SK-N-SH (cell line): ENCODE measurements at regions not wholly inside any gene's neighbourhood (a gene's known extent, or its start where the extent isn't known, plus 50 kb on each side); places are given as distances from the start of the nearest gene placed in this dataset.
A peak's percentile ranks its signal among the peaks of the same experiment; 100 is the strongest.

Experiments
- CTCF ChIA-PET: fragments of 300-600, 350-600 bp; formaldehyde crosslinking; extraction: SDS; loops from one replicate; lab custom pipeline; 2021; lab: Yijun Ruan, JAX
- POLR2A ChIA-PET: fragments of 350-600 bp; sonication (Branson Sonifier 250); formaldehyde crosslinking; extraction: SDS; loops from one replicate; lab custom pipeline; 2020; ENCODE audit warnings: antibody characterized with exemption, inconsistent platforms; lab: Yijun Ruan, JAX
- DNase-seq: peaks from one replicate; pipeline ENCODE4 v3.0.0; 2012
- H2AFZ ChIP-seq: fragments of 200-600 bp; sonication (generic); 2 replicates; pipeline ENCODE4 v1.8.1; 2016; ENCODE audit warnings: antibody characterized with exemption, mild to moderate bottlenecking, low read depth
- H3F3A ChIP-seq: fragments of 200-600 bp; sonication (generic); replicated peaks from 2 replicates; pipeline ENCODE3; 2016; ENCODE audit warnings: antibody characterized with exemption, mild to moderate bottlenecking; ENCODE audit not compliant: insufficient read depth
- H3K27ac ChIP-seq, 2 experiments: fragments of 200-500 bp in 1 of 2; fragments of 200-600 bp in 1 of 2; sonication (Bioruptor generic) in 1 of 2; sonication (generic), shearing (Covaris generic) in 1 of 2; 2 replicates each; pipeline versions ENCODE4 v1.5.1 to v1.6.1; 2014 to 2016; ENCODE audit warnings: low read depth in 2 of 2, inconsistent platforms in 1 of 2, low read length in 1 of 2, mild to moderate bottlenecking in 1 of 2, mixed read lengths in 1 of 2
- H3K27me3 ChIP-seq: fragments of 200-600 bp; sonication (generic), shearing (Covaris generic); 2 replicates; pipeline ENCODE4 v1.6.1; 2016; ENCODE audit warnings: mixed run types; ENCODE audit not compliant: insufficient read depth
- H3K36me3 ChIP-seq, 2 experiments: fragments of 200-500 bp in 1 of 2; fragments of 200-600 bp in 1 of 2; sonication (Bioruptor generic) in 1 of 2; sonication (generic) in 1 of 2; replicated peaks in 1 of 2; 2 replicates each; pipeline versions ENCODE3 to v1.5.1; 2014 to 2016; ENCODE audit warnings: low read length in 1 of 2, mild to moderate bottlenecking in 1 of 2; ENCODE audit not compliant: insufficient read depth in 2 of 2, control insufficient read depth in 1 of 2
- H3K4me1 ChIP-seq, 2 experiments: fragments of 200-500 bp in 1 of 2; fragments of 200-600 bp in 1 of 2; sonication (Bioruptor generic) in 1 of 2; sonication (generic), shearing (Covaris generic) in 1 of 2; 2 replicates each; pipeline versions ENCODE4 v1.5.1 to v1.6.1; 2014 to 2016; ENCODE audit warnings: low read depth in 1 of 2, low read length in 1 of 2, mixed run types in 1 of 2; ENCODE audit not compliant: insufficient read depth in 2 of 2, control insufficient read depth in 1 of 2
- H3K4me2 ChIP-seq: fragments of 200-600 bp; sonication (generic), shearing (Covaris generic); 2 replicates; pipeline ENCODE4 v1.6.1; 2017; ENCODE audit warnings: mixed run types
- H3K4me3 ChIP-seq, 2 experiments: fragments of 200-500 bp in 1 of 2; fragments of 200-600 bp in 1 of 2; sonication (Bioruptor generic) in 1 of 2; sonication (generic), shearing (Covaris generic) in 1 of 2; 2 replicates each; pipeline versions ENCODE4 v1.5.1 to v1.8.1; 2014 to 2016; ENCODE audit warnings: low read depth in 2 of 2, inconsistent platforms in 1 of 2, low read length in 1 of 2, mild to moderate bottlenecking in 1 of 2, mixed read lengths in 1 of 2, moderate library complexity in 1 of 2
- H3K79me2 ChIP-seq: fragments of 200-600 bp; sonication (generic); 2 replicates; pipeline ENCODE4 v1.8.1; 2017; ENCODE audit warnings: mild to moderate bottlenecking; ENCODE audit not compliant: insufficient read depth
- H3K9ac ChIP-seq: fragments of 200-600 bp; sonication (generic); 2 replicates; pipeline ENCODE4 v1.6.1; 2017; ENCODE audit warnings: mixed run types
- H3K9me2 ChIP-seq: fragments of 200-600 bp; sonication (generic); 2 replicates; pipeline ENCODE4 v1.6.1; 2017; ENCODE audit warnings: mixed run types
- H3K9me3 ChIP-seq: fragments of 200-600 bp; sonication (generic); 2 replicates; pipeline ENCODE4 v1.6.1; 2017; ENCODE audit warnings: mixed run types, mild to moderate bottlenecking, moderate library complexity
- H4K20me1 ChIP-seq: fragments of 200-600 bp; sonication (generic); 2 replicates; pipeline ENCODE4 v1.6.1; 2017; ENCODE audit warnings: mild to moderate bottlenecking, mixed run types; ENCODE audit not compliant: insufficient read depth
- ELF1 ChIP-seq: IDR thresholded peaks from 2 replicates; pipeline ENCODE4 v1.4.0; 2012
- EP300 ChIP-seq, 2 experiments: IDR thresholded peaks; 2 replicates each; pipeline versions ENCODE4 v1.4.0 to v1.6.1; 2012; ENCODE audit warnings: borderline replicate concordance in 1 of 2, low read depth in 1 of 2, low read length in 1 of 2
- FOSL2 ChIP-seq: IDR thresholded peaks from 2 replicates; pipeline ENCODE4 v1.4.0; 2012; ENCODE audit warnings: low read depth, mild to moderate bottlenecking, moderate library complexity, borderline replicate concordance
- FOXJ3 ChIP-seq: sonication (generic); formaldehyde crosslinking; IDR thresholded peaks from 2 replicates; pipeline ENCODE4 v1.5.1; 2020; ENCODE audit warnings: mild to moderate bottlenecking, missing genetic modification reagents
- JUND ChIP-seq: IDR thresholded peaks from 2 replicates; pipeline ENCODE4 v1.4.0; 2012
- MEF2A ChIP-seq: IDR thresholded peaks from 2 replicates; pipeline ENCODE4 v1.4.0; 2012; ENCODE audit warnings: low read depth, borderline replicate concordance
- NFIC ChIP-seq: IDR thresholded peaks from 2 replicates; pipeline ENCODE4 v1.4.0; 2012; ENCODE audit warnings: borderline replicate concordance
- NRF1 ChIP-seq: IDR thresholded peaks from 2 replicates; pipeline ENCODE4 v1.6.1; 2012; ENCODE audit warnings: low read depth, mild to moderate bottlenecking, low read length
- POLR2AphosphoS5 ChIP-seq: IDR thresholded peaks from 2 replicates; pipeline ENCODE4 v1.6.1; 2012; ENCODE audit warnings: low read depth, low read length
- RAD21 ChIP-seq: IDR thresholded peaks from 2 replicates; pipeline ENCODE4 v1.6.1; 2012; ENCODE audit warnings: mild to moderate bottlenecking, low read length
- RCOR1 ChIP-seq: fragments of 150-350 bp; IDR thresholded peaks from 2 replicates; pipeline ENCODE4 v1.6.1; 2017; ENCODE audit warnings: antibody characterized with exemption, low read length
- RFX5 ChIP-seq: IDR thresholded peaks from 2 replicates; pipeline ENCODE4 v1.6.1; 2012; ENCODE audit warnings: mild to moderate bottlenecking, improper control_type of control experiment, low read length
- SIN3A ChIP-seq: IDR thresholded peaks from 2 replicates; pipeline ENCODE4 v1.6.1; 2012; ENCODE audit warnings: low read depth, mild to moderate bottlenecking, low read length, moderate library complexity, borderline replicate concordance
- SMC3 ChIP-seq: IDR thresholded peaks from 2 replicates; pipeline ENCODE4 v1.6.1; 2012; ENCODE audit warnings: low read depth, low read length, improper control_type of control experiment
- TAF1 ChIP-seq: IDR thresholded peaks from 2 replicates; pipeline ENCODE4 v1.6.1; 2012; ENCODE audit warnings: low read depth, mild to moderate bottlenecking, low read length, moderate library complexity, borderline replicate concordance
- TCF12 ChIP-seq: IDR thresholded peaks from 2 replicates; pipeline ENCODE4 v1.4.0; 2012
- WGBS: methylation state at CpG from one replicate; pipeline ENCODE4 v1.1.6; 2017; ENCODE audit warnings: low lambda C conversion rate; 5-methylcytosine and 5-hydroxymethylcytosine counted together
- TF ChIP-seq, protein P1 (sequence below): fragments of 150-350 bp; IDR thresholded peaks from 2 replicates; pipeline ENCODE4 v1.6.1; 2017; ENCODE audit warnings: antibody characterized with exemption, low read length, low read depth, borderline replicate concordance
- TF ChIP-seq, protein P2 (sequence below): IDR thresholded peaks from 2 replicates; pipeline ENCODE4 v1.6.1; 2012; ENCODE audit warnings: mild to moderate bottlenecking, low read depth, low read length, moderate library complexity
- TF ChIP-seq, protein P3 (sequence below): IDR thresholded peaks from 2 replicates; pipeline ENCODE4; 2012
- TF ChIP-seq, protein P4 (sequence below): fragments of 200-600 bp; sonication (generic); IDR thresholded peaks from 2 replicates; pipeline ENCODE4 v1.6.1; 2017; ENCODE audit warnings: antibody characterized with exemption, mild to moderate bottlenecking, moderate library complexity
- TF ChIP-seq, protein P5 (sequence below): fragments of 150-350 bp; IDR thresholded peaks from 2 replicates; pipeline ENCODE4 v1.6.1; 2016; ENCODE audit warnings: mild to moderate bottlenecking, low read depth, low read length
- TF ChIP-seq, protein P6 (sequence below): IDR thresholded peaks from 2 replicates; pipeline ENCODE4 v1.4.0; 2012; ENCODE audit warnings: low read depth

DNA sequence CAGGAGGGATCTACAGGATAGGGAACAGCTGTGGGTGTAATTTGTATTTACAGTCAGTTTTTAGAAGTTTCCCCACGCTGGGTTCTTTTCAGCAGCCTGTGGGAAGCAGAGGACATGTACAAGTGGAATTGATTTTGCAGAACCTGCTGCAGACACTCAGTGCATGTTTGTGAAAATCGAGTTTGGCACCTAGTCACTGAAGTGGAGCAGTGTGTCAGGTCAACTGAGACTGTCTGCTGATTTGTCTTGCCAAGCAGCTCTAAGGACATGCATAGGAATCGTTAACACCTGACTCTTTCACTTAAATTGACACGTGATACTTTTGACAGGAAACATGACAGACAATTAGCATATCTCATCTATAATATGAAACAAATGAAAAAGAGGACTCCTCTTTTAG is 416.6 kb downstream of the TMX3 start:
- no peaks in the 10 kb centered on the region for H3K27me3 ChIP-seq
- WGBS: 25% methylated on average over 4 of the region's 4 CpGs
- no peaks in the 10 kb centered on the region for H3K9me2 ChIP-seq
- no peaks in the 10 kb centered on the region for H3F3A ChIP-seq
- no peak overlapping the region for H3K4me3 ChIP-seq
- DNase-seq: peak; percentile 4
- no peak overlapping the region for H3K9ac ChIP-seq
- no peaks in the 10 kb centered on the region for H4K20me1 ChIP-seq
- H3K4me2 ChIP-seq: no peak overlapping the region
- TF ChIP-seq TAF1 (no peak), NRF1 (no peak), MEF2A (no peak), FOXJ3 (0 out of 2 replicates have a peak, but pooled peaks have one; percentile 14), EP300 (IDR thresholded peaks at IDR 0.05; ENCODE audit: borderline replicate concordance in 1 of 2, low read depth in 1 of 2, low read length in 1 of 2) (peak in 1 of 2 experiments; percentile 64; a peak in 1 of 4 replicates), RCOR1 (no peak), NFIC (no peak), FOSL2 (no peak), TCF12 (peak; percentile 35; the same call in 1 of the 2 replicates), SMC3 (no peak), JUND (no peak), SIN3A (no peak), ELF1 (no peak), POLR2AphosphoS5 (no peak), RFX5 (no peak), RAD21 (no peak)
- TF ChIP-seq, protein P1, sequence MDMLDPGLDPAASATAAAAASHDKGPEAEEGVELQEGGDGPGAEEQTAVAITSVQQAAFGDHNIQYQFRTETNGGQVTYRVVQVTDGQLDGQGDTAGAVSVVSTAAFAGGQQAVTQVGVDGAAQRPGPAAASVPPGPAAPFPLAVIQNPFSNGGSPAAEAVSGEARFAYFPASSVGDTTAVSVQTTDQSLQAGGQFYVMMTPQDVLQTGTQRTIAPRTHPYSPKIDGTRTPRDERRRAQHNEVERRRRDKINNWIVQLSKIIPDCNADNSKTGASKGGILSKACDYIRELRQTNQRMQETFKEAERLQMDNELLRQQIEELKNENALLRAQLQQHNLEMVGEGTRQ: no peak
- TF ChIP-seq, protein P2, sequence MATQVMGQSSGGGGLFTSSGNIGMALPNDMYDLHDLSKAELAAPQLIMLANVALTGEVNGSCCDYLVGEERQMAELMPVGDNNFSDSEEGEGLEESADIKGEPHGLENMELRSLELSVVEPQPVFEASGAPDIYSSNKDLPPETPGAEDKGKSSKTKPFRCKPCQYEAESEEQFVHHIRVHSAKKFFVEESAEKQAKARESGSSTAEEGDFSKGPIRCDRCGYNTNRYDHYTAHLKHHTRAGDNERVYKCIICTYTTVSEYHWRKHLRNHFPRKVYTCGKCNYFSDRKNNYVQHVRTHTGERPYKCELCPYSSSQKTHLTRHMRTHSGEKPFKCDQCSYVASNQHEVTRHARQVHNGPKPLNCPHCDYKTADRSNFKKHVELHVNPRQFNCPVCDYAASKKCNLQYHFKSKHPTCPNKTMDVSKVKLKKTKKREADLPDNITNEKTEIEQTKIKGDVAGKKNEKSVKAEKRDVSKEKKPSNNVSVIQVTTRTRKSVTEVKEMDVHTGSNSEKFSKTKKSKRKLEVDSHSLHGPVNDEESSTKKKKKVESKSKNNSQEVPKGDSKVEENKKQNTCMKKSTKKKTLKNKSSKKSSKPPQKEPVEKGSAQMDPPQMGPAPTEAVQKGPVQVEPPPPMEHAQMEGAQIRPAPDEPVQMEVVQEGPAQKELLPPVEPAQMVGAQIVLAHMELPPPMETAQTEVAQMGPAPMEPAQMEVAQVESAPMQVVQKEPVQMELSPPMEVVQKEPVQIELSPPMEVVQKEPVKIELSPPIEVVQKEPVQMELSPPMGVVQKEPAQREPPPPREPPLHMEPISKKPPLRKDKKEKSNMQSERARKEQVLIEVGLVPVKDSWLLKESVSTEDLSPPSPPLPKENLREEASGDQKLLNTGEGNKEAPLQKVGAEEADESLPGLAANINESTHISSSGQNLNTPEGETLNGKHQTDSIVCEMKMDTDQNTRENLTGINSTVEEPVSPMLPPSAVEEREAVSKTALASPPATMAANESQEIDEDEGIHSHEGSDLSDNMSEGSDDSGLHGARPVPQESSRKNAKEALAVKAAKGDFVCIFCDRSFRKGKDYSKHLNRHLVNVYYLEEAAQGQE: no peak
- TF ChIP-seq, protein P3, sequence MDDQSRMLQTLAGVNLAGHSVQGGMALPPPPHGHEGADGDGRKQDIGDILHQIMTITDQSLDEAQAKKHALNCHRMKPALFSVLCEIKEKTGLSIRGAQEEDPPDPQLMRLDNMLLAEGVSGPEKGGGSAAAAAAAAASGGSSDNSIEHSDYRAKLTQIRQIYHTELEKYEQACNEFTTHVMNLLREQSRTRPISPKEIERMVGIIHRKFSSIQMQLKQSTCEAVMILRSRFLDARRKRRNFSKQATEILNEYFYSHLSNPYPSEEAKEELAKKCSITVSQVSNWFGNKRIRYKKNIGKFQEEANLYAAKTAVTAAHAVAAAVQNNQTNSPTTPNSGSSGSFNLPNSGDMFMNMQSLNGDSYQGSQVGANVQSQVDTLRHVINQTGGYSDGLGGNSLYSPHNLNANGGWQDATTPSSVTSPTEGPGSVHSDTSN: peak; percentile 26; the same call in 1 of the 2 replicates
- TF ChIP-seq, protein P4, sequence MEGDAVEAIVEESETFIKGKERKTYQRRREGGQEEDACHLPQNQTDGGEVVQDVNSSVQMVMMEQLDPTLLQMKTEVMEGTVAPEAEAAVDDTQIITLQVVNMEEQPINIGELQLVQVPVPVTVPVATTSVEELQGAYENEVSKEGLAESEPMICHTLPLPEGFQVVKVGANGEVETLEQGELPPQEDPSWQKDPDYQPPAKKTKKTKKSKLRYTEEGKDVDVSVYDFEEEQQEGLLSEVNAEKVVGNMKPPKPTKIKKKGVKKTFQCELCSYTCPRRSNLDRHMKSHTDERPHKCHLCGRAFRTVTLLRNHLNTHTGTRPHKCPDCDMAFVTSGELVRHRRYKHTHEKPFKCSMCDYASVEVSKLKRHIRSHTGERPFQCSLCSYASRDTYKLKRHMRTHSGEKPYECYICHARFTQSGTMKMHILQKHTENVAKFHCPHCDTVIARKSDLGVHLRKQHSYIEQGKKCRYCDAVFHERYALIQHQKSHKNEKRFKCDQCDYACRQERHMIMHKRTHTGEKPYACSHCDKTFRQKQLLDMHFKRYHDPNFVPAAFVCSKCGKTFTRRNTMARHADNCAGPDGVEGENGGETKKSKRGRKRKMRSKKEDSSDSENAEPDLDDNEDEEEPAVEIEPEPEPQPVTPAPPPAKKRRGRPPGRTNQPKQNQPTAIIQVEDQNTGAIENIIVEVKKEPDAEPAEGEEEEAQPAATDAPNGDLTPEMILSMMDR: no peak
- TF ChIP-seq, protein P5, sequence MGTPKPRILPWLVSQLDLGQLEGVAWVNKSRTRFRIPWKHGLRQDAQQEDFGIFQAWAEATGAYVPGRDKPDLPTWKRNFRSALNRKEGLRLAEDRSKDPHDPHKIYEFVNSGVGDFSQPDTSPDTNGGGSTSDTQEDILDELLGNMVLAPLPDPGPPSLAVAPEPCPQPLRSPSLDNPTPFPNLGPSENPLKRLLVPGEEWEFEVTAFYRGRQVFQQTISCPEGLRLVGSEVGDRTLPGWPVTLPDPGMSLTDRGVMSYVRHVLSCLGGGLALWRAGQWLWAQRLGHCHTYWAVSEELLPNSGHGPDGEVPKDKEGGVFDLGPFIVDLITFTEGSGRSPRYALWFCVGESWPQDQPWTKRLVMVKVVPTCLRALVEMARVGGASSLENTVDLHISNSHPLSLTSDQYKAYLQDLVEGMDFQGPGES: no peak
- TF ChIP-seq, protein P6, sequence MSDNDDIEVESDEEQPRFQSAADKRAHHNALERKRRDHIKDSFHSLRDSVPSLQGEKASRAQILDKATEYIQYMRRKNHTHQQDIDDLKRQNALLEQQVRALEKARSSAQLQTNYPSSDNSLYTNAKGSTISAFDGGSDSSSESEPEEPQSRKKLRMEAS: no peak
- peaks cover 0 to 8% of the 10 kb centered on the region in 2 experiments; a peak in 2 of 4 replicates for H3K4me1 ChIP-seq
- no peaks in the 10 kb centered on the region for H3K79me2 ChIP-seq
- peak overlapping the region; percentile 29; the same call in 1 of the 2 replicates for H2AFZ ChIP-seq
- no peak overlapping the region for H3K27ac ChIP-seq
- ChIA-PET CTCF (interaction anchor here (1.0 to 1.1 kb wide), 2 partner anchors 23 to 783 kb away, joined by 3 read pairs; no protein-coding TSS in a partner anchor), POLR2A (no interaction called here)
- no peaks in the 10 kb centered on the region for H3K9me3 ChIP-seq
- no peaks in the 10 kb centered on the region for H3K36me3 ChIP-seq
